Activated CD8-positive, alpha-beta T cell treated with anti-CD3 and anti-CD28 coated beads for 36 hours (primary cell): ENCODE measurements at regions not wholly inside any gene's neighbourhood (a gene's known extent, or its start where the extent isn't known, plus 50 kb on each side); places are given as distances from the start of the nearest gene placed in this dataset.
"Not testable (repeated sequence)": the region's sequence is repeated elsewhere in the genome, so short reads cannot be mapped to it uniquely, and the experiment has no call there.

Source experiments
- ATAC-seq: fragments of 200-7000 bp; cut with Tn5 transposase; one replicate; pipeline ENCODE4 v1.10.0; 2021; ENCODE audit warnings: mild to moderate bottlenecking, moderate library complexity
- CTCF ChIA-PET: fragments of 350-600 bp; sonication (Branson Sonifier 250); formaldehyde crosslinking; loops from one replicate; lab custom pipeline; 2021; ENCODE audit warnings: antibody characterized with exemption; lab: Charles Lee
- POLR2A ChIA-PET: fragments of 350-600 bp; sonication (Branson Sonifier 250); formaldehyde crosslinking; loops from one replicate; lab custom pipeline; 2021; ENCODE audit warnings: antibody characterized with exemption; lab: Charles Lee
- DNase-seq: peaks from one replicate; pipeline ENCODE4 v3.0.0-alpha.2; 2020
- H3K27ac Mint-ChIP-seq: one replicate; pipeline ENCODE4 v1.8.0; 2021; ENCODE audit warnings: mild to moderate bottlenecking, mixed read lengths
- H3K27me3 Mint-ChIP-seq: one replicate; pipeline ENCODE4 v1.8.0; 2021; ENCODE audit warnings: mixed read lengths
- H3K36me3 Mint-ChIP-seq: one replicate; pipeline ENCODE4 v1.8.0; 2021; ENCODE audit warnings: low read depth, mixed read lengths
- H3K4me1 Mint-ChIP-seq: one replicate; pipeline ENCODE4 v1.8.0; 2021; ENCODE audit warnings: low read depth, mixed read lengths
- H3K4me3 Mint-ChIP-seq: one replicate; pipeline ENCODE4 v1.8.0; 2021; ENCODE audit warnings: mild to moderate bottlenecking, moderate library complexity, mixed read lengths
- H3K9me3 Mint-ChIP-seq: one replicate; pipeline ENCODE4 v1.8.0; 2021; ENCODE audit warnings: mixed read lengths
- CTCF ChIP-seq: fragments of 200-600 bp; IDR thresholded peaks from one replicate; pipeline ENCODE4 v1.8.0; 2022; ENCODE audit warnings: antibody characterized with exemption, mild to moderate bottlenecking
- intact Hi-C: fragments of 100-400 bp; cut with micrococcal nuclease; formaldehyde crosslinking; loops from one replicate; pipeline ENCODE4 v1.10.0; 2022

- peak overlapping the region; percentile 80 for H3K27ac Mint-ChIP-seq
- peaks cover 6% of the 10 kb centered on the region for H3K4me1 Mint-ChIP-seq
- POLR2A ChIA-PET = interaction anchor here (0.8 to 2.4 kb wide), 8 partner anchors 10 to 703 kb away, joined by 3 to 10 read pairs (median 4); no protein-coding TSS in a partner anchor
- H3K36me3 Mint-ChIP-seq = peaks cover 19% of the 10 kb centered on the region
- peaks cover 7% of the 10 kb centered on the region for H3K27me3 Mint-ChIP-seq
- ATAC-seq (peak; percentile 83), DNase-seq (peak; percentile 89)
- TF ChIP-seq CTCF = peak; percentile 71
- H3K4me3 Mint-ChIP-seq = peak overlapping the region; percentile 79
- CTCF ChIA-PET = interaction anchor here (0.6 to 3.4 kb wide), 45 partner anchors 10 to 802 kb away, joined by 3 to 43 read pairs (median 4); no protein-coding TSS in a partner anchor
- H3K9me3 Mint-ChIP-seq = no peaks in the 10 kb centered on the region
- intact Hi-C loops = no loop called here
These were observed 178.5 kb upstream of the OR4E1 start for GRCh38 chr14:21852061-21852664.

GRCh38 chr14:21846902-21847301 is 173.3 kb upstream of the OR4E1 start:
- POLR2A ChIA-PET = interaction anchor here (1.3 to 5.2 kb wide), 8 partner anchors 11 to 703 kb away, joined by 3 to 26 read pairs (median 8); no protein-coding TSS in a partner anchor

GRCh38 chr14:21846227-21846885 is 172.7 kb upstream of the OR4E1 start:
- intact Hi-C loops = no loop called here
- Mint-ChIP-seq H3K4me3 (peak overlapping the region; percentile 79), H3K36me3 (peaks cover 16% of the 10 kb centered on the region), H3K27me3 (peaks cover 21% of the 10 kb centered on the region), H3K27ac (peak overlapping the region; percentile 79), H3K4me1 (peaks cover 4% of the 10 kb centered on the region), H3K9me3 (no peaks in the 10 kb centered on the region)
- DNase-seq = peak; percentile 82
- POLR2A ChIA-PET = interaction anchor here (0.6 to 5.2 kb wide), 7 partner anchors 12 to 704 kb away, joined by 3 to 26 read pairs (median 5); no protein-coding TSS in a partner anchor
- CTCF ChIA-PET = interaction anchor here (0.7 to 6.2 kb wide), 11 partner anchors 8 to 157 kb away, joined by 3 to 57 read pairs (median 4); no protein-coding TSS in a partner anchor
- TF ChIP-seq CTCF = peak; percentile 84
- ATAC-seq = peak; percentile 90

More at GRCh38 chr14:21846902-21847301, 173.3 kb upstream of the OR4E1 start:
- Mint-ChIP-seq H3K27ac (peak overlapping the region; percentile 79), H3K4me3 (peak overlapping the region; percentile 79), H3K27me3 (peaks cover 21% of the 10 kb centered on the region), H3K36me3 (peaks cover 16% of the 10 kb centered on the region)
- H3K9me3 Mint-ChIP-seq, intact Hi-C loops, H3K4me1 Mint-ChIP-seq: not testable (repeated sequence)
- CTCF ChIA-PET = interaction anchor here (0.8 to 6.2 kb wide), 11 partner anchors 8 to 156 kb away, joined by 3 to 57 read pairs (median 5); no protein-coding TSS in a partner anchor
- DNase-seq (peak; percentile 47), ATAC-seq (peak; percentile 51)

GRCh38 chr14:21840765-21841164 is 167.1 kb upstream of the OR4E1 start:
- ChIA-PET POLR2A (interaction anchor here (1.1 kb wide), 1 partner anchor 715 kb away, joined by 3 read pairs; no protein-coding TSS in a partner anchor), CTCF (interaction anchor here (0.8 to 2.2 kb wide), 6 partner anchors 9 to 92 kb away, joined by 3 to 14 read pairs (median 4); no protein-coding TSS in a partner anchor)
- H3K36me3 Mint-ChIP-seq = no peaks in the 10 kb centered on the region
- intact Hi-C loops = no loop called here
- peak overlapping the region; percentile 46 for H3K4me3 Mint-ChIP-seq
- H3K27ac Mint-ChIP-seq = peak overlapping the region; percentile 23
- H3K9me3 Mint-ChIP-seq = no peaks in the 10 kb centered on the region
- peaks cover 12% of the 10 kb centered on the region for H3K27me3 Mint-ChIP-seq
- H3K4me1 Mint-ChIP-seq = peaks cover 3% of the 10 kb centered on the region
- peak; percentile 65 for ATAC-seq
- DNase-seq = no peak
- no peak for TF ChIP-seq CTCF

- peaks cover 13% of the 10 kb centered on the region for H3K27me3 Mint-ChIP-seq
- H3K9me3 Mint-ChIP-seq = no peaks in the 10 kb centered on the region
- H3K27ac Mint-ChIP-seq = no peak overlapping the region
- DNase-seq (no peak), ATAC-seq (no peak)
- intact Hi-C loops = no loop called here
- no peaks in the 10 kb centered on the region for H3K36me3 Mint-ChIP-seq
- H3K4me3 Mint-ChIP-seq = no peak overlapping the region
- CTCF ChIA-PET = interaction anchor here (1.5 to 1.7 kb wide), 2 partner anchors 9 to 85 kb away, joined by 3 to 6 read pairs; no protein-coding TSS in a partner anchor
- POLR2A ChIA-PET = no interaction called here
- H3K4me1 Mint-ChIP-seq = no peaks in the 10 kb centered on the region
- no peak for TF ChIP-seq CTCF
These were observed 160.2 kb upstream of the OR4E1 start for GRCh38 chr14:21833836-21834235.
